K562 (cell line): ENCODE measurements at regions not wholly inside any gene's neighbourhood (a gene's known extent, or its start where the extent isn't known, plus 50 kb on each side); places are given as distances from the start of the nearest gene placed in this dataset.

Experiments
- ATAC-seq: fragments of 200-7000 bp; cut with Tn5 transposase; 3 replicates; pipeline ENCODE4 v1.9.1; 2020; ENCODE audit warnings: moderate library complexity
- BruUV-seq: library from RNA; stranded (reverse); fragments of 400-500 nt; replicated peaks from 2 replicates; lab custom pipeline; 2021; lab: Mats Ljungman, UMichigan
- CTCF ChIA-PET: fragments of 300-600 bp; formaldehyde crosslinking; extraction: SDS; loops from one replicate; lab custom pipeline; 2021; ENCODE audit warnings: low intra/inter-chr PET ratio; lab: Yijun Ruan, JAX
- POLR2A ChIA-PET: fragments of 300-600, 350-650 bp; sonication (Branson Sonifier 250); formaldehyde crosslinking; extraction: SDS; loops from one replicate; lab custom pipeline; 2021; ENCODE audit warnings: antibody characterized with exemption, inconsistent platforms; lab: Yijun Ruan, JAX
- DNase-seq, 4 experiments: peaks; one replicate each; pipeline versions ENCODE4 v3.0.0 to v3.0.0-alpha.2; 2011 to 2018; ENCODE audit warnings: low spot score in 3 of 4, mixed read lengths in 3 of 4; ENCODE audit errors: extremely low read depth in 1 of 4
- FAIRE-seq: peaks from 2 replicates; lab custom pipeline; 2011; peaks lifted over from hg19 to GRCh38; lab: Jason Lieb, UNC
- H2AFZ ChIP-seq: 2 replicates; pipeline ENCODE4 v1.6.0; 2011; ENCODE audit warnings: low read depth, low read length, control low read depth, inconsistent platforms
- H3K27ac ChIP-seq: fragments of 200-600 bp; 3 replicates; pipeline ENCODE4 v1.8.0; 2011; ENCODE audit warnings: low read depth, mild to moderate bottlenecking, control low read depth, inconsistent platforms, low read length, moderate library complexity, mixed read lengths; ENCODE audit errors: extremely low read depth
- H3K27me3 ChIP-seq, 2 experiments: fragments of 300-600 bp in 1 of 2; 2 replicates in 1 of 2; 3 replicates in 1 of 2; pipeline versions ENCODE4 v1.6.0 to v1.8.0; 2011; ENCODE audit warnings: inconsistent platforms in 2 of 2, low read length in 2 of 2, mild to moderate bottlenecking in 1 of 2, mixed read lengths in 1 of 2, moderate library complexity in 1 of 2; ENCODE audit not compliant: control insufficient read depth in 2 of 2, insufficient read depth in 2 of 2
- H3K36me3 ChIP-seq: fragments of 300-600 bp; 3 replicates; pipeline ENCODE4 v1.8.0; 2011; ENCODE audit warnings: mild to moderate bottlenecking, low read length, inconsistent platforms; ENCODE audit not compliant: control insufficient read depth, insufficient read depth
- H3K4me1 ChIP-seq, 2 experiments: fragments of 200-600 bp in 1 of 2; replicated peaks in 1 of 2; 2 replicates in 1 of 2; 3 replicates in 1 of 2; pipeline versions ENCODE4 v1.5.1 to v1.8.0; 2011; ENCODE audit warnings: inconsistent platforms in 2 of 2, low read length in 2 of 2, mild to moderate bottlenecking in 1 of 2, mixed read lengths in 1 of 2, moderate library complexity in 1 of 2; ENCODE audit not compliant: control insufficient read depth in 2 of 2, insufficient read depth in 2 of 2
- H3K4me2 ChIP-seq: 2 replicates; pipeline ENCODE4 v1.6.1; 2011; ENCODE audit warnings: low read length, control low read depth, inconsistent platforms, mixed read lengths; ENCODE audit not compliant: insufficient read depth
- H3K4me3 ChIP-seq: fragments of 200-600 bp; sonication (generic), shearing (Covaris generic); 2 replicates; pipeline ENCODE4 v1.5.1; 2016; ENCODE audit warnings: control low read depth, inconsistent platforms
- H3K79me2 ChIP-seq: fragments of 200-600 bp; 3 replicates; pipeline ENCODE4 v1.8.0; 2011; ENCODE audit warnings: low read length, inconsistent platforms; ENCODE audit not compliant: control insufficient read depth, insufficient read depth
- H3K9ac ChIP-seq, 2 experiments: 2 replicates each; pipeline versions ENCODE4 v1.6.0 to v1.6.1; 2011; ENCODE audit warnings: low read depth in 2 of 2, low read length in 2 of 2, control low read depth in 1 of 2, inconsistent platforms in 1 of 2, mild to moderate bottlenecking in 1 of 2, mixed read lengths in 1 of 2; ENCODE audit not compliant: insufficient read depth in 1 of 2
- H3K9me1 ChIP-seq: one replicate; pipeline ENCODE4 v1.6.0; 2011; ENCODE audit warnings: inconsistent platforms, mild to moderate bottlenecking, low read length, moderate library complexity; ENCODE audit not compliant: control insufficient read depth, insufficient read depth
- H3K9me3 ChIP-seq: replicated peaks from 2 replicates; pipeline ENCODE4 v1.5.1; 2011; ENCODE audit warnings: low read depth, low read length, inconsistent platforms; ENCODE audit not compliant: control insufficient read depth, insufficient read depth
- H4K20me1 ChIP-seq: replicated peaks from 2 replicates; pipeline ENCODE4 v1.6.1; 2011; ENCODE audit warnings: low read length, inconsistent platforms, mixed read lengths; ENCODE audit not compliant: control insufficient read depth, insufficient read depth
- E2F1 ChIP-seq: sonication (generic); formaldehyde crosslinking; IDR thresholded peaks from 2 replicates; pipeline ENCODE4 v1.8.1; 2023; ENCODE audit warnings: mild to moderate bottlenecking, missing genetic modification reagents, moderate library complexity
- ETS2 ChIP-seq: IDR thresholded peaks from 2 replicates; pipeline ENCODE4 v1.6.1; 2016; ENCODE audit warnings: borderline replicate concordance, missing genetic modification characterization, mild to moderate bottlenecking, moderate library complexity, missing compliant biosample characterization; ENCODE audit not compliant: poor library complexity, severe bottlenecking
- GATAD2A ChIP-seq: fragments of 450-650 bp; IDR thresholded peaks from 2 replicates; pipeline ENCODE4 v1.6.1; 2017
- MTA1 ChIP-seq: fragments of 450-650 bp; IDR thresholded peaks from 2 replicates; pipeline ENCODE4 v1.6.1; 2017; ENCODE audit warnings: borderline replicate concordance
- MYBL2 ChIP-seq, 2 experiments: fragments of 450-650 bp in 1 of 2; sonication (generic) in 1 of 2; formaldehyde crosslinking in 1 of 2; IDR thresholded peaks; 2 replicates each; pipeline versions ENCODE4 v1.6.1 to v1.8.1; 2017 to 2022; ENCODE audit warnings: borderline replicate concordance in 1 of 2, inconsistent platforms in 1 of 2, low read depth in 1 of 2, mild to moderate bottlenecking in 1 of 2, missing genetic modification reagents in 1 of 2, moderate library complexity in 1 of 2
- PTBP1 ChIP-seq: fragments of 200-400 bp; formaldehyde crosslinking; IDR thresholded peaks from 2 replicates; pipeline ENCODE4 v1.6.1; 2017; ENCODE audit warnings: low read depth, low read length
- RBM17 ChIP-seq: fragments of 200-400 bp; formaldehyde crosslinking; IDR thresholded peaks from 2 replicates; pipeline ENCODE4 v1.6.1; 2017; ENCODE audit warnings: low read depth, mild to moderate bottlenecking, low read length, borderline replicate concordance
- SOX6 ChIP-seq: fragments of 450-650 bp; IDR thresholded peaks from 2 replicates; pipeline ENCODE4 v1.6.1; 2014; ENCODE audit warnings: mild to moderate bottlenecking
- ZNF282 ChIP-seq: sonication (generic); formaldehyde crosslinking; IDR thresholded peaks from 2 replicates; pipeline ENCODE4 v1.8.1; 2023; ENCODE audit warnings: missing genetic modification reagents
- ZNF561 ChIP-seq: fragments of 450-650 bp; formaldehyde crosslinking; conservative IDR thresholded peaks from 2 replicates; pipeline ENCODE4 v1.4.0; 2020; ENCODE audit warnings: mild to moderate bottlenecking, moderate library complexity
- WGBS: fragments of 100-300 bp; shearing (Covaris generic); methylation state at CpG from one replicate; pipeline ENCODE4 v1.1.6; 2016; ENCODE audit warnings: low coverage, mixed read lengths; ENCODE audit not compliant: insufficient coverage; ENCODE audit errors: missing lambda C conversion rate; 5-methylcytosine and 5-hydroxymethylcytosine counted together
- in situ Hi-C: fragments of 300-500 bp; cut with MboI; formaldehyde crosslinking; loops from 4 replicates; pipeline ENCODE4 v1.15.0; 2018; ENCODE audit warnings: inconsistent platforms, mixed read lengths
- intact Hi-C: fragments of 100-400 bp; cut with micrococcal nuclease; formaldehyde crosslinking; loops from 2 replicates; pipeline ENCODE4 v1.14.2; 2022

GRCh38 chr5:38719916-38720315, 125.9 kb upstream of the OSMR start:
- POLR2A ChIA-PET = no interaction called here
- H3K4me1 ChIP-seq = no peaks in the 10 kb centered on the region
- FAIRE-seq (no peak), DNase-seq (no peak), ATAC-seq (no peak)
- 0% methylated on average over 3 of the region's 3 CpGs for whole genome bisulfite sequencing
- no peaks in the 10 kb centered on the region for H3K79me2 ChIP-seq
- intact Hi-C loops = no loop called here
- no peaks in the 10 kb centered on the region for H4K20me1 ChIP-seq
- H3K9ac ChIP-seq = no peak overlapping the region
- CTCF ChIA-PET = no interaction called here
- no peaks in the 10 kb centered on the region for H3K9me1 ChIP-seq
- TF ChIP-seq ZNF561 = no peak
- no peak for TF ChIP-seq RBM17
- no peak for TF ChIP-seq PTBP1
- no peak for TF ChIP-seq MTA1
- TF ChIP-seq ZNF282 (CRISPR knock-in tag) = no peak
- TF ChIP-seq ETS2 (tag) = no peak
- no peak for TF ChIP-seq E2F1 (CRISPR knock-in tag)
- TF ChIP-seq MYBL2 (IDR thresholded peaks at IDR 0.05; ENCODE audit: low read depth) = no peak
- TF ChIP-seq MYBL2 (CRISPR knock-in tag; IDR thresholded peaks at IDR 0.05; ENCODE audit: borderline replicate concordance) = no peak
- TF ChIP-seq SOX6 = no peak
- TF ChIP-seq GATAD2A = no peak
- no peak overlapping the region for H3K4me2 ChIP-seq
- no peaks in the 10 kb centered on the region for H3K9me3 ChIP-seq
- peaks cover 0 to 3% of the 10 kb centered on the region in 2 experiments; a peak in 3 of 5 replicates for H3K27me3 ChIP-seq
- in situ Hi-C loops = no loop called here
- no peak overlapping the region for H3K27ac ChIP-seq
- no peak overlapping the region for H3K4me3 ChIP-seq
- no TSS peak for BruUV-seq
- no peak overlapping the region for H2AFZ ChIP-seq
- no peaks in the 10 kb centered on the region for H3K36me3 ChIP-seq
